ENCODE measurements at regions not wholly inside any gene's neighbourhood (a gene's known extent, or its start where the extent isn't known, plus 50 kb on each side); places are given as distances from the start of the nearest gene placed in this dataset.

DNA sequence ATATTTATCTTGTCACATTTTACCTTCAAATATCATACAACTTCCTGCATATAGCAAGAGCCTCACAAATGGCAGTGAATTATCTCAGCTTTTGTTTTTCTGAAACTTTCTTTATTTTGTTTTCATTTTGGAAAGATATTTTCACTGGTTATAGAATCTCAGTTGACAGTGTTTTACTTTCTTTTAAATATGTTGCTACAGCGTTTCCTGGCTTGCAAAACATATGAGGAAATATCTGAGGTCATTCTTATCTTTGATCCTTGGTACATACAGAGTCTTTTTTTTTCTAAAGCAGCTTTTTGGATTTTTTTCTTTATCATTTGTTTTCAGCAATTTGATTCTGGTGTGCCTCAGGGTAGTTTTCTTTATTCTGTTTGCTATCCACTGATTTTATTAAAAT, 77.6 kb upstream of the CEP78 start:
- Histone ChIP-seq H3K27me3 (ENCODE audit: insufficient read depth, poor library complexity, severe bottlenecking) (peaks cover 4% of the 10 kb centered on the region), H3K36me3 (ENCODE audit: low read depth) (no peaks in the 10 kb centered on the region), H3K4me3 (ENCODE audit: severe bottlenecking) (no peak overlapping the region), H3K4me1 (ENCODE audit: insufficient read depth, poor library complexity, severe bottlenecking) (no peaks in the 10 kb centered on the region), H3K27ac (ENCODE audit: poor library complexity, severe bottlenecking) (no peak overlapping the region), H3K9me3 (ENCODE audit: severe bottlenecking) (no peaks in the 10 kb centered on the region)
- no peak for DNase-seq (ENCODE audit: low spot score)
- TF ChIP-seq, protein P1, sequence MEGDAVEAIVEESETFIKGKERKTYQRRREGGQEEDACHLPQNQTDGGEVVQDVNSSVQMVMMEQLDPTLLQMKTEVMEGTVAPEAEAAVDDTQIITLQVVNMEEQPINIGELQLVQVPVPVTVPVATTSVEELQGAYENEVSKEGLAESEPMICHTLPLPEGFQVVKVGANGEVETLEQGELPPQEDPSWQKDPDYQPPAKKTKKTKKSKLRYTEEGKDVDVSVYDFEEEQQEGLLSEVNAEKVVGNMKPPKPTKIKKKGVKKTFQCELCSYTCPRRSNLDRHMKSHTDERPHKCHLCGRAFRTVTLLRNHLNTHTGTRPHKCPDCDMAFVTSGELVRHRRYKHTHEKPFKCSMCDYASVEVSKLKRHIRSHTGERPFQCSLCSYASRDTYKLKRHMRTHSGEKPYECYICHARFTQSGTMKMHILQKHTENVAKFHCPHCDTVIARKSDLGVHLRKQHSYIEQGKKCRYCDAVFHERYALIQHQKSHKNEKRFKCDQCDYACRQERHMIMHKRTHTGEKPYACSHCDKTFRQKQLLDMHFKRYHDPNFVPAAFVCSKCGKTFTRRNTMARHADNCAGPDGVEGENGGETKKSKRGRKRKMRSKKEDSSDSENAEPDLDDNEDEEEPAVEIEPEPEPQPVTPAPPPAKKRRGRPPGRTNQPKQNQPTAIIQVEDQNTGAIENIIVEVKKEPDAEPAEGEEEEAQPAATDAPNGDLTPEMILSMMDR (IDR thresholded peaks at IDR 0.05; ENCODE audit: poor library complexity, severe bottlenecking), result no peak
- ATAC-seq (ENCODE audit: low read depth), result no peak

- Histone ChIP-seq H3K4me1 (ENCODE audit: insufficient read depth, poor library complexity, severe bottlenecking) (no peaks in the 10 kb centered on the region), H3K27me3 (ENCODE audit: insufficient read depth, poor library complexity, severe bottlenecking) (peaks cover 4% of the 10 kb centered on the region), H3K27ac (ENCODE audit: poor library complexity, severe bottlenecking) (no peak overlapping the region), H3K36me3 (ENCODE audit: low read depth) (no peaks in the 10 kb centered on the region), H3K9me3 (ENCODE audit: severe bottlenecking) (no peaks in the 10 kb centered on the region), H3K4me3 (ENCODE audit: severe bottlenecking) (no peak overlapping the region)
- DNase-seq (ENCODE audit: low spot score), result no peak
- TF ChIP-seq, protein P1 (IDR thresholded peaks at IDR 0.05; ENCODE audit: poor library complexity, severe bottlenecking), result no peak
- no peak for ATAC-seq (ENCODE audit: low read depth)
Measured at GRCh38 chr9:78150983-78151356, 84.9 kb upstream of the CEP78 start.

GRCh38 chr9:78150312-78150982, 85.4 kb upstream of the CEP78 start:
- ATAC-seq (ENCODE audit: low read depth), result no peak
- TF ChIP-seq, protein P1 (IDR thresholded peaks at IDR 0.05; ENCODE audit: poor library complexity, severe bottlenecking), result no peak
- H3K27me3 ChIP-seq (ENCODE audit: insufficient read depth, poor library complexity, severe bottlenecking), result peaks cover 4% of the 10 kb centered on the region
- no peaks in the 10 kb centered on the region for H3K36me3 ChIP-seq (ENCODE audit: low read depth)
- H3K27ac ChIP-seq (ENCODE audit: poor library complexity, severe bottlenecking), result no peak overlapping the region
- H3K4me3 ChIP-seq (ENCODE audit: severe bottlenecking), result no peak overlapping the region
- H3K9me3 ChIP-seq (ENCODE audit: severe bottlenecking), result no peaks in the 10 kb centered on the region
- no peak for DNase-seq (ENCODE audit: low spot score)
- no peaks in the 10 kb centered on the region for H3K4me1 ChIP-seq (ENCODE audit: insufficient read depth, poor library complexity, severe bottlenecking)

DNA sequence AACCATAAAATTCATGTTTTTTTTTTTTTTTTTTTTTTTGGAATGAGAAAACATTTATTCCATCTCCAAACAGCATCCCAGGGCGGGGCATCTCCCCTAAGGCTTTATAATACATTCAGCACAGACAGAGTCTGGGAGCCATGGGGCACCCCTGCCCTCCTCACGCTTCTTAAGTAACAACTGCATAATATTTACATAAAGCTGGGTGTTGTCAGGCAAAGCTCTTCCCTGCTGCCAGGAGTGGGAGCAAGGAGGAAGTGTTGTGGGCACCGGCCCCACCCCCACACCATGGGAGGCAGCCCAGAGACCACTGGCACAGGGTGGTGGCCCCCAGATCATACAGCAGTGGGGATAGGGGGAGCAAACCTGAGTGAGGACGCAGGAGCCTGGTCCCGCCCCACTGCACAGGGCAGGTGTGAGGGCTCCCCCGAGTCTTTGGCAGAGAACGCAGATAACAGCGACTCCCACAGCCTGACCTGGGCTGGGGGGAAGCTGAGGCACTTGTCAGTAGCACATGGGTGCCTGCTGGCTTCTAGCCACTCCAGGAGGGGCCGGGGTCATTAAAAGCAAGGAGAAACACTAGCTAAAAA, 86.1 kb upstream of the CEP78 start:
- H3K9me3 ChIP-seq (ENCODE audit: severe bottlenecking), result no peaks in the 10 kb centered on the region

More for the DNA sequence above, 86.1 kb upstream of the CEP78 start:
- Histone ChIP-seq H3K36me3 (ENCODE audit: low read depth) (no peaks in the 10 kb centered on the region), H3K4me1 (ENCODE audit: insufficient read depth, poor library complexity, severe bottlenecking) (no peaks in the 10 kb centered on the region), H3K27me3 (ENCODE audit: insufficient read depth, poor library complexity, severe bottlenecking) (peaks cover 4% of the 10 kb centered on the region), H3K4me3 (ENCODE audit: severe bottlenecking) (no peak overlapping the region), H3K27ac (ENCODE audit: poor library complexity, severe bottlenecking) (no peak overlapping the region)
- DNase-seq (ENCODE audit: low spot score) (no peak), ATAC-seq (ENCODE audit: low read depth) (no peak)
- TF ChIP-seq, protein P1 (IDR thresholded peaks at IDR 0.05; ENCODE audit: poor library complexity, severe bottlenecking), result no peak

Measured in RWPE2 (cell line).